T-helper 2 cell treated with Interferon-gamma antibody and Interleukin-4, amounts not matched to agents 5 μg/mL and 100 μg/mL, for 36 hours (primary cell): ENCODE measurements at regions not wholly inside any gene's neighbourhood (a gene's known extent, or its start where the extent isn't known, plus 50 kb on each side); places are given as distances from the start of the nearest gene placed in this dataset.
A peak's percentile ranks its signal among the peaks of the same experiment; 100 is the strongest.

ENCODE experiments used
- DNase-seq: peaks from one replicate; pipeline ENCODE4 v3.0.0; 2021; ENCODE audit warnings: low spot score
- H3K27ac Mint-ChIP-seq: one replicate; pipeline ENCODE4 v1.8.0; 2021; ENCODE audit warnings: mild to moderate bottlenecking, mixed read lengths
- H3K27me3 Mint-ChIP-seq: one replicate; pipeline ENCODE4 v1.8.0; 2021; ENCODE audit warnings: low read depth, mixed read lengths
- H3K36me3 Mint-ChIP-seq: one replicate; pipeline ENCODE4 v1.8.0; 2021; ENCODE audit warnings: low read depth, mixed read lengths
- H3K4me1 Mint-ChIP-seq: one replicate; pipeline ENCODE4 v1.8.0; 2021; ENCODE audit warnings: low read depth, mixed read lengths
- H3K4me3 Mint-ChIP-seq: one replicate; pipeline ENCODE4 v1.8.0; 2022; ENCODE audit warnings: mild to moderate bottlenecking, moderate library complexity, mixed read lengths
- H3K9me3 Mint-ChIP-seq: one replicate; pipeline ENCODE4 v1.8.0; 2021; ENCODE audit warnings: mixed read lengths

DNA sequence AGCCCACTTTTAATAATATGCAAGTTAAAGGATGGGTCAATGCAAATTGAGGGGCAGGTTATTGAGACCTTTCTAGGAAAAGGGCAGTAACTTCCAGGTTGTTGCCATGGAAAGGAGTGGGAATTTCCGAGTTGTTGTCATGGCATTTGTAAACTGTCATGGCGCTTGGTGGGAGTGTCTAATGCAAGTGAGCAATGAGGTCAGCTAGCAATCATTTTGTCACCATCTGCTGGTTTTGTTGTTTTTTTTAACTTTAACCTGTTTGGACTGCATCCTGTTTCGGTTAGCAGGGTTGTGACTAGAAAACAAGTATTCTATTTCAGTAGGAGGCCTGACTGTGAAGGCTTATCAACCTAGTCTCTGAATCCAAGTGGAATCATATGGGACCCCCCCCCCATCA is 85.8 kb upstream of the TSPAN11 start:
- Mint-ChIP-seq H3K27me3 (peaks cover 10% of the 10 kb centered on the region), H3K9me3 (no peaks in the 10 kb centered on the region), H3K4me1 (no peaks in the 10 kb centered on the region), H3K27ac (no peak overlapping the region), H3K36me3 (no peaks in the 10 kb centered on the region), H3K4me3 (no peak overlapping the region)
- DNase-seq: no peak

DNA sequence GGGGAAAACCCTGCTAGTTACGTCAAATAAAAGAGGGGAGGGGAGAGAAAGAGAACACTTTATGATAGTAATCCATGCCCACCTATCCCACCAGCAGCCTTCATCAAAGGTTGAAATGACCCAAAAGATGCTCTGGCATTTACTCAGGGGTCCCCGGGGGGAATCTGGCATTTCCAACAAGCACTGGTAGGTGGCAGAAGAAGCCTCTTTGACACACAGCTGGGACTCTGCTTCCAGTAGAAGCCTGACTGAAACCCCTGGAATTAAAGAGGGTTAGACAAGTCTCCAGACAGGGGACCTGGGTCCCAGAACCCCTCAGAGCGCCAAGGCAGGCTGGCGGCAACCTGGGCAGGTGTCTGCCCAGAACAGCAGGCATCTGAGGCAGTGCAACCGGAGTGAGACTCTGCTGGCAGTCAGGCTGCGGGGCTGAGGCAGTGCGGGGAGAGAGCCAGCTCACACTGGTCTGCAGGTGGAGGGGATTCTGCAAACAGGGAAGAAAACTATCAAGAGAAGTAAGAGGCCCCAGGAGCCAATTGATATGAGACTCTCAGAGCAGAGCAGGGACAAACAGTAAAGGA is 85.0 kb upstream of the CAPRIN2 start:
- peaks cover 13% of the 10 kb centered on the region for H3K27me3 Mint-ChIP-seq
- no peak for DNase-seq
- H3K9me3 Mint-ChIP-seq: no peaks in the 10 kb centered on the region
- H3K4me1 Mint-ChIP-seq: no peaks in the 10 kb centered on the region
- no peaks in the 10 kb centered on the region for H3K36me3 Mint-ChIP-seq
- no peak overlapping the region for H3K4me3 Mint-ChIP-seq
- no peak overlapping the region for H3K27ac Mint-ChIP-seq

DNA sequence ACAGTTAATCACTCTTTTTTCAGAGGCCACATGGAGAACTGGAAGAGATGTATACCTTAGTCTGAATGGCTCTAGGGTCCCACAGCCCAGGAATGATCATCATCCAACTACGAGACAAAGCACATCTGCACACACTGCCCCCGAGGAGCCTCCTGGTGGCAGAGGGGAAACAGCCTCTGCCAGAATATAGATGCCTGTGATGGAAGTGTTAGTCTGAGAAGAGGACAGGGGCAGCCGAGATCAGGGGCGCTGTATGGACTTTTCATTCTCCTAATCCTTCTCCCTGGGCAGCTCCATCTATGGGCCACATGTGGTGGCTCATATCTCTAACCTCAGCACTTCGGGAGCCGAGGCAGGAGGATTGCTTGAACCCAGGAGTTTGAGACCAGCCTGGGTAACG is 82.8 kb upstream of the CAPRIN2 start:
- Mint-ChIP-seq H3K4me3 (no peak overlapping the region), H3K27ac (no peak overlapping the region), H3K27me3 (peaks cover 13% of the 10 kb centered on the region), H3K9me3 (no peaks in the 10 kb centered on the region), H3K4me1 (no peaks in the 10 kb centered on the region), H3K36me3 (no peaks in the 10 kb centered on the region)
- no peak for DNase-seq

DNA sequence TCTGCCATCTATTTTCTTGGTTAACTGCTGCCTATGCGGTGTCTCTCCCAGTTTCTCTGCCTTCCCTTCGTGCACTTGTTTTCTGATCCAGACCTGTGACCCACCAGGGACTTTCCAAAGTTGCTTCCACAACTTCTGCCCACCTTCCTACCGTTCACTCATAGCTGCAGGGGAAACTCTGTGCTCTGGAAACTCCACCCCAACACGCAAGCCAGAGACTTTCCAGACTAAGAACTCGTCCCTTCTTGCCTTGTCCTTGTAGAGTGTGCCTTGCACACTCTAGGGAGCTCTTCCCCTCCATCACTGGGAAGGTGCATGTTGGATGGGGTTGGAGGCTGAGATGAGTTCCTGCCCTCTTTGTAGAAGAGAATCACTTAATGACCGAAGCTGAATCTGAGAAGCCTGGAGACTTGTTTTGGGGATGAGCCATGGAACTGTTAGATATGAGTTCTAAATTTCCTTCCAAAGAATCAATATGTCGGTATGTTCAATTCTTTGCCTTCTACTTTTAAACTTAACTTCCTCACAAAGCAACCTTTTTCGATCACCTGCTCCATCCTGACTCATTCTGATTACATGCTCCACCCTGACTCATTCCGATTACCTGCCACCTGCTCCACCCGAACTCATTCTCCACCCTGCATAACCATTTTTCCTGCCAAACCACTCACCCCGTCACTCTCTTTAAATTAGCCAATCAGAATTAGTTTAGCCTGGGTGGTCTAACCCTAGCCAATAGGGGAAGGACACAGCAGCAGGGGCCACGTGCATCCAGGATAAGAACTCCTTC is 82.1 kb upstream of the CAPRIN2 start:
- H3K4me1 Mint-ChIP-seq: no peaks in the 10 kb centered on the region
- H3K27ac Mint-ChIP-seq: no peak overlapping the region
- no peak overlapping the region for H3K4me3 Mint-ChIP-seq
- H3K27me3 Mint-ChIP-seq: peaks cover 14% of the 10 kb centered on the region
- no peaks in the 10 kb centered on the region for H3K9me3 Mint-ChIP-seq
- DNase-seq: no peak
- no peaks in the 10 kb centered on the region for H3K36me3 Mint-ChIP-seq

DNA sequence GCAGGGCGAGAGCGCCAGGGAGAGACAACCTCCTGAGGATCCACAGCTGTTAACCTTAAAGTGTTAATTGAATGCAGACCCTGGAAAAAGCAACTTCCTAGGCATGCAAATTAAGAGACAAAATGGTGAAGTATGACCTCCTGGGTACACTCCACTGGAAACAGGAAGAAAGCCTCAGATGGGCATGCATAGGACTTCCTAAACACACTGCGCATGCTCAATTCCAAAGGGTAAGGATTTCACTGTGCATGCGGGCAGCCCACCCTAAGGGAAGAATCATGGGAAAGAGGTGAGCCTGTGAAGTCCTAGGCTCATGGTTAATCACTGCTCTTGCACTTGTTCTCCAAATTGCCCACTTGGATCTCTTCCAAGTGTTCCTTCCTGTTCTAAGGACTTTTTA is 80.5 kb upstream of the CAPRIN2 start:
- no peak overlapping the region for H3K4me3 Mint-ChIP-seq
- H3K4me1 Mint-ChIP-seq: no peaks in the 10 kb centered on the region
- no peak overlapping the region for H3K27ac Mint-ChIP-seq
- peaks cover 15% of the 10 kb centered on the region for H3K27me3 Mint-ChIP-seq
- H3K9me3 Mint-ChIP-seq: no peaks in the 10 kb centered on the region
- DNase-seq: no peak
- no peaks in the 10 kb centered on the region for H3K36me3 Mint-ChIP-seq

DNA sequence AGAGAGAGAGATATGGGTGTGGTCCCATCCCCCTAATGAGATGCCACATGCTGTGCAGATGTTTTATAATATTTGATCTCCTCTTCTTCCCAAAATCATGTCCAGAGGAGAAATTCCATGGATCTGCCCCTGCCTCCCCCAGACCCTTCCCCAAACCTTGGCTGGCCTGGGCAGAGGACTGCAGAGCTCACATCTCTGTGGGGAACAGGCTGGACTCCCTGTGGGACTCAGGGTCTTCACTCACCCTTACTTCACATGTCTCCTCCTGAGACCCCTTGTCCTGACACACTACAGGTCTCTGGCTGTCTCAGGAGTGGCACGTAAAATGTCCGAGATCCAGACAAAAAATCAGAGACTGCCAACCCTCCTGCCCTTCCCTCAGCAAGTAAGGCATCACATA is 76.0 kb upstream of the CAPRIN2 start:
- no peaks in the 10 kb centered on the region for H3K9me3 Mint-ChIP-seq

DNA sequence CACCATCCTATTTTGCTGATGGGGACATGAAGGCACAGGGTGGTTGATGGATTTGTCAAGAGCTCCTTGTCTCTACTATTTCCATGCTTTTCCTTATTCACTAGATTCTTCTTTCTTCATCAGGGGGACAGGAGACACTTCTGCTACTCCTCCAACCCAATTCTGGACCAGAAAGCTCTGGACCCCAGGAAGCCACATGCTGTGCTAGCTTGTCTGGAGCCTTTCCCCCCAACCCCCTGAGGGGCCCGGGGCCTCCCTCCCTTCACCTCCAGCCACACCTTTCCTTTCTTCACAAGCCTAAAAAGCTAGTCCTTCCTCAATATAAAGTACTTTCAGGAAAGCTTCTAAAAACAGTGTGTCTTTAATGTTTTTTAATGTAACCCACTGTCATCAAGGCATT is 75.1 kb upstream of the CAPRIN2 start:
- Mint-ChIP-seq H3K4me3 (no peak overlapping the region), H3K27me3 (peaks cover 11% of the 10 kb centered on the region), H3K4me1 (no peaks in the 10 kb centered on the region), H3K36me3 (no peaks in the 10 kb centered on the region), H3K9me3 (no peaks in the 10 kb centered on the region), H3K27ac (no peak overlapping the region)
- DNase-seq: no peak

More for the DNA sequence above, 76.0 kb upstream of the CAPRIN2 start:
- H3K27ac Mint-ChIP-seq: no peak overlapping the region
- no peak for DNase-seq
- H3K4me3 Mint-ChIP-seq: no peak overlapping the region
- peaks cover 12% of the 10 kb centered on the region for H3K27me3 Mint-ChIP-seq
- no peaks in the 10 kb centered on the region for H3K4me1 Mint-ChIP-seq
- H3K36me3 Mint-ChIP-seq: no peaks in the 10 kb centered on the region

DNA sequence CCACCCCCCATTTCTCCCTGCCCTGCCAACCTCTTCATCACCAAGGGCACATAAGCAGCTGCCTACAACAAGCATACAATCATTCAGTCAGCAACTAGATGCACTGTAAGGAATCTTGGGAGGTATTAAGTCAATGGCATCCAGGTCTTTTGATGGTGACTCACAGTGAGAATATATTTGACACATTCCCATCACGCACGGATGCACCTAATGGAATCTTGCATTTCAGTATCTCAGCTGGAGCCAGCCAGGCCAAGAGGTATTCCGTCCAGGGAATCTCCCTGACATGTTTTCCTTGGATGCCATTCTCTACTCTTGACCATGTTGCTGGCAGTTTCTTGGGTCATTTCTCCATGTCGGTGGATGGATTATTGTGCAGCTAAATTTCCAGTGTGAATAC is 73.9 kb upstream of the CAPRIN2 start:
- Mint-ChIP-seq H3K4me1 (no peaks in the 10 kb centered on the region), H3K4me3 (no peak overlapping the region), H3K27me3 (peaks cover 22% of the 10 kb centered on the region), H3K27ac (no peak overlapping the region), H3K36me3 (no peaks in the 10 kb centered on the region), H3K9me3 (no peaks in the 10 kb centered on the region)
- no peak for DNase-seq

DNA sequence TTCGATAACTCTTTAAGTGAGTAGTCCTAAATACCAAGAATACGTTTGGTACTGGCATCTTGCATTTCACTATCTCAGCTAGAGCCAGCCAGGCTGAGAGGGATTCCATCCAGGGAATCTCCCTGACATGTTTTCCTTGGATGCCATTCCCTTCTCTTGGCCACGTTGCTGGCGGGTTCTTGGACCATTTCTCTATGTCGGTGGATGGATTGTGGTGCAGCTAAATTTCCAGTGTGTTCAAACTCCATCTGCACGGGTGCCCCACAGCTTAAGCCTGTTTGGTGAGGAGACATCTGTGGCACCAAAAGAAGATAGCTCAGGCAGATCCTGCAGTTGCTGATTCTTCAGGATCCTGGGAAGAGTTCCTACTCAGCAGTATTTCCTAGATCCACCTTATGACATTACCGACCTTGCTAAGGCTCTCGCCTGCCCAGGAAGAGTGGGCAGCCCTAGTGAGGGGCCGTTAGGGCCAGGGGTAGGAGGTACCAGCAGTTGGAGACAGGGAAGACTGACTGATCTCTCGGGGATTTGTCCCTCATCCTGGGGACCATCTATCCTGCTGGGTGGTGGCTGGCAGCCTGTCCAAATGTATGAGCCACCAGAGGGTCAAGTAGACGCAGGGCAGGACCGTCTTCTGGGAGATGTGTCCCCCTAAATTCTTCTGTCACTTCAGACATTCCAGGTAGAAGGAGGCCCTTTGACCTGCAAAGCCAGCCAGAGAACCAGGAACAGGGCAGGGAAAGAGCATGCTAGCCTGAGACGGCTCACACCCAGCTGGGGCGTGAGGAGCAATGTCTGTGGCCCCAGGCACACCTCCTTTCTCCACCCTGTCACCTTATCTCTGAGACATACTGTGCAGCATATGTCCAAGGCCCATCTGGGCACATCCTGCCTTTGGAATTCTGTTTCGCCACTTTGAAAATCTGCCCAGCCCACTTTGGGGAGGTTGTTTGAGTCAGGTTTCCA is 72.6 kb upstream of the CAPRIN2 start:
- H3K36me3 Mint-ChIP-seq: no peaks in the 10 kb centered on the region
- H3K9me3 Mint-ChIP-seq: no peaks in the 10 kb centered on the region
- no peak for DNase-seq
- no peak overlapping the region for H3K4me3 Mint-ChIP-seq
- no peak overlapping the region for H3K27ac Mint-ChIP-seq
- H3K27me3 Mint-ChIP-seq: peaks cover 32% of the 10 kb centered on the region
- peaks cover 6% of the 10 kb centered on the region for H3K4me1 Mint-ChIP-seq

DNA sequence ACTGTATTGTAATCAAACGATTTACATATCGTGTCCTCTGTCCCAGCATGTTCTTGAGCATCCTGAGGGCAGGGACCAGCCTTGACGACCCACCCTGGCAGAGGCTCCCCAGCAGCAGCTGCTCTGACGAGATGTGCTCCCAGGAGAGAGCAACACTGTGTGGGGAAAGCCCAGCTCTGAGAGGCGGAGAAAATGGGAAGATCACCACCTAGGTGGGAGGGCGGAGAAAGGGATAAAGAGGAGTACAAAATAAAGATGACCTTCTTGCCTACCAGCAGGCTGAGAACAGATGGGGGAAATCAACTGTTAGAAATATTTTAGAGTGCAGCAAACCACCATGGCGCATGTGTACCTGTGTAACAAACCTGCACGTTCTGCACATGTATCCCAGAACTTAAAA is 71.5 kb upstream of the CAPRIN2 start:
- H3K27me3 Mint-ChIP-seq: peaks cover 37% of the 10 kb centered on the region
- no peaks in the 10 kb centered on the region for H3K36me3 Mint-ChIP-seq
- DNase-seq: no peak
- H3K9me3 Mint-ChIP-seq: no peaks in the 10 kb centered on the region
- H3K4me3 Mint-ChIP-seq: no peak overlapping the region
- peaks cover 12% of the 10 kb centered on the region for H3K4me1 Mint-ChIP-seq
- H3K27ac Mint-ChIP-seq: no peak overlapping the region

DNA sequence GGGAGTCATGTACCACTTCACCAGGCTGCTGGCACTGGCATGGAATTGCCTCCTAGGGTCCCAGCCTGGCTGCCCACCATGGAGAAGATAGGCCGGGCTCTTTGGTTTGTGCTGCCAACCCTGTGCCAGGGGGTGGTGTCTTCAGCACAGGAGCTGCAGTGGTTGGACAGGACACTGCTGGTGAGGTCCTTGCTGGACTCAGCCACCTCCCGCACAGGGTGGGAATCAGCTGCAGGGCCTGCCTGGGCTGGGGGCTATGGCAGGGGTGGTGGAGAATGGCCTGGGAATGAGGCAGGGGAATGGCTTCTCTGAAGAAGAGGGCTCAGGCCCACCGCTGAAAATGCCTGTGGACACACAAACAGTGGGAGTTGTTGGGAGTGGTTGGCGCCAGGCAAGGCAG is 70.6 kb upstream of the CAPRIN2 start:
- Mint-ChIP-seq H3K4me1 (peaks cover 12% of the 10 kb centered on the region), H3K36me3 (no peaks in the 10 kb centered on the region), H3K4me3 (no peak overlapping the region), H3K27me3 (peaks cover 46% of the 10 kb centered on the region), H3K27ac (no peak overlapping the region), H3K9me3 (no peaks in the 10 kb centered on the region)
- no peak for DNase-seq

DNA sequence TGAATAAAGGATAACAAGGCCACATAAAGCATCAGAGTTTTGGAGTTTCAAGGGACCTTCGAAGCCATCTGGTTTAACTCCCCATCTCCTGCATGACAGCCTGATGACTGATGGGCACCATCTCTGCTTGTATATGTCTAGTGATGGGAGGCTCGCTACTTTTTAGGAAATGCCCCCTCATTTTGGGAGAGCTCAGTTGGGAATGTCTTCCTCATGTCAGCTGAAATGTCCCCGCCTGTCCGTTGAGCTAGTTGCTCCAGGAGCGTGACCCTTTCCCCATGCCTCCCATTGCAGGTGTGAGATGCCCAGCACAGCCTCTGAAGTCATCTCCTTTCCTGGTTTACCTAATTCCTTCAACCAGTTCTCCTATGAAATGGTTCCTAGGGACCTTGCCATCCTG is 69.6 kb upstream of the CAPRIN2 start:
- Mint-ChIP-seq H3K4me1 (peaks cover 12% of the 10 kb centered on the region), H3K9me3 (no peaks in the 10 kb centered on the region), H3K4me3 (peak overlapping the region; percentile 42), H3K27ac (no peak overlapping the region), H3K27me3 (peaks cover 45% of the 10 kb centered on the region), H3K36me3 (no peaks in the 10 kb centered on the region)
- DNase-seq: no peak

DNA sequence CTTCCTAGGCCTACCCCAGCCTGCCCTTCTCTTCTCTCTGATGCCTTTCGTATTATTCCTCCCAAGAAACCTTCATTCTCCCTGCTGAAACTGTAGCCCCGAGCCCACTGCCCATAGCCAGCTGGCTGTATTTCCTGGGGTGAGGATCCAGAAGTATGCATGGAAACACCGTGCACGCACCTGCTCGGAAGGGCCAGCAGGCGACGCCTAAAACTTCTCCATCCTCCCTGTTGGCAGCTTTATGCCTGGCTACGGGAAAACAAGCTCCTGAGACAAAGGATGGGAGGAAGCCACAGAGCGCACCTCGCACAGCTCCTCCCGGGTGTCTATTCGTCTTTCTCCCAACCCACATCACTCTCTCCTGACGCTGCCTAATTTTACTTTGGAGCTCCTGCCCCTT is 69.0 kb upstream of the CAPRIN2 start:
- peaks cover 50% of the 10 kb centered on the region for H3K27me3 Mint-ChIP-seq
- H3K4me3 Mint-ChIP-seq: peak overlapping the region; percentile 42
- peaks cover 12% of the 10 kb centered on the region for H3K4me1 Mint-ChIP-seq
- DNase-seq: no peak
- H3K9me3 Mint-ChIP-seq: no peaks in the 10 kb centered on the region
- H3K36me3 Mint-ChIP-seq: no peaks in the 10 kb centered on the region
- no peak overlapping the region for H3K27ac Mint-ChIP-seq

DNA sequence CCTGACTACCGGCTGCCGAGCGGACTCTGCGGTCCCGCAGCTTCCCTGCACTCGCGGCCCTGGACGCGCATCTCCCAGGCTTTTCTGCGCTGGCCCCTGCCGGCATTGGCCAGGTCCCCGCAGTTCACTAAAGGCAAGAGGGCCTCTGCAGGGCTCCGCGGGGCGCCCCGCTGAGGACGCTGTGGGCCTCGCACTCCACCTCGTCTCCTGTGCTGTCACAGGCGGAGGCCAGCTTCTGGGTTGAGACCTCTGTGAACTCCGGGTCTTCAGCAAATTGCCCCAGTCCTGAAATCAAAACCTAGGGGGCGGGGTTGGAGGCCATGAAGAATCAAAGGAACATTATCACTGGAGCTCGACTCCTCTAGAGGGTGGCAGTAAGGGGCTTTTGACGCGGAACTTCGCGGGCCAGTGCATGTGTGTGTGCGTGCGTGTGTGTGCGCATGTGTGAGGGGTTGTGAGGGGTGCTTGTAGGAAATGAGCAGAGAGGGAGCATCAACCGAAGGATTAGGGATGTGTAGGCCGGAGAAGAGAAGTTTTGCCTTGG is 68.5 kb upstream of the CAPRIN2 start:
- H3K36me3 Mint-ChIP-seq: no peaks in the 10 kb centered on the region
- no peak for DNase-seq
- peaks cover 12% of the 10 kb centered on the region for H3K4me1 Mint-ChIP-seq
- no peaks in the 10 kb centered on the region for H3K9me3 Mint-ChIP-seq
- no peak overlapping the region for H3K27ac Mint-ChIP-seq
- H3K27me3 Mint-ChIP-seq: peaks cover 53% of the 10 kb centered on the region
- H3K4me3 Mint-ChIP-seq: peak overlapping the region; percentile 78
